Right renal cortex interstitium (tissue), 3 donors: ENCODE measurements at regions not wholly inside any gene's neighbourhood (a gene's known extent, or its start where the extent isn't known, plus 50 kb on each side); places are given as distances from the start of the nearest gene placed in this dataset.
A peak's percentile ranks its signal among the peaks of the same experiment; 100 is the strongest.

ENCODE experiments used
- DNase-seq, 3 donors: peaks; one replicate each; pipeline ENCODE4 v3.0.0-alpha.2; 2013; ENCODE audit warnings: low read depth in 3 of 3, low spot score in 2 of 3

DNA sequence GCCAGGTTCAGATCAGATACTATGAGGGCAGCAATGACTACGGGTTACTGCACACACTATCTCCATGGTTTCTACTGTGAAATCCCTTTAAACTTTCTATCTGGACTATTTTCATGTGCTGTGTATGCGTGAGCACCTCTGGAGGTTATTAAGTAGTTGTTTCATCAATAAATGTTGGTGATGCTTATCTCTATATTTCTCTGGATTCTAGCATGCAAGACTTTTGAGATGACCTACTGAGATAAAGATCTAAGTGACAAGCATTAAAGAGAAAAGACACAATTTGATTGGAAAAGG lies 194.0 kb downstream of the NRIP1 start:
- no peak for DNase-seq

DNA sequence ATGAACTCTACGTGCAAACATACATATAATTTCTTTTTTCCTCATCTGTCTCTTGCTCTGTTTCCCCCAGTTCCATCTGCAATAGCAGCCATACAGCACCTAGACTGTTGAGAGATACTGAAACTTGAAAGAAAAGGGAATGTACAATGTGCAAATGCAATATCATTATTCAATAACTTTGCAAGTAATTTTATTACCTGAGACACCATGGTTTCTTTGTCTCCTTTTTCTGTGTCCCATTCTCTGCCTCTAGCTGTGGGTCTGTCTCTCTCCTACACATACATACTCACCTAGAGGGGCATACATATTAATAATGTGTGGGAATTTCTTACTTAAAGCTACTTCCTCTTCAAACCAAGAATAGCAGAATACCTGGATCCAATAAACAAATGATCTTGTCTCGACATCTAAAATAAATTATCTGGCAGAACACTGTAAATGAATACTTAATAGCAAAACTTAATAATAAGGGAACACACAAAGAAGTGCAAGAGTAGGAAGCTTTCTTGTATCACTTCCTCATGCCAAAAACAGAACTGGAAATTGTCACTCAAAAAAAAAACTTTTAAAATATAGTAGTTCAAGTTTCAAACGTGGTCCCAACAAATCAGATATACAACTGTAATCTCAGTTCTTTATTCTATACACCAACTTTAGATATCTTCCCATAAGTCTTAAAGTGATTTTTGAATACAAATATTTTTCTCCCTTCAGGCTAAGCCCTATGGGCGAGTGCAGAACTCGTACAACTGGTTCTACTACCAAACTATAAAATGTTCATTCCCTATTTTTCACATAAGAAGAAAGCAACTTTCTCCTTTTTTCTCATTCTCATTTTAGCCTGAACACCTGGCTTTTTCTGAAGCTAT lies 194.6 kb downstream of the NRIP1 start:
- no peak for DNase-seq

DNA sequence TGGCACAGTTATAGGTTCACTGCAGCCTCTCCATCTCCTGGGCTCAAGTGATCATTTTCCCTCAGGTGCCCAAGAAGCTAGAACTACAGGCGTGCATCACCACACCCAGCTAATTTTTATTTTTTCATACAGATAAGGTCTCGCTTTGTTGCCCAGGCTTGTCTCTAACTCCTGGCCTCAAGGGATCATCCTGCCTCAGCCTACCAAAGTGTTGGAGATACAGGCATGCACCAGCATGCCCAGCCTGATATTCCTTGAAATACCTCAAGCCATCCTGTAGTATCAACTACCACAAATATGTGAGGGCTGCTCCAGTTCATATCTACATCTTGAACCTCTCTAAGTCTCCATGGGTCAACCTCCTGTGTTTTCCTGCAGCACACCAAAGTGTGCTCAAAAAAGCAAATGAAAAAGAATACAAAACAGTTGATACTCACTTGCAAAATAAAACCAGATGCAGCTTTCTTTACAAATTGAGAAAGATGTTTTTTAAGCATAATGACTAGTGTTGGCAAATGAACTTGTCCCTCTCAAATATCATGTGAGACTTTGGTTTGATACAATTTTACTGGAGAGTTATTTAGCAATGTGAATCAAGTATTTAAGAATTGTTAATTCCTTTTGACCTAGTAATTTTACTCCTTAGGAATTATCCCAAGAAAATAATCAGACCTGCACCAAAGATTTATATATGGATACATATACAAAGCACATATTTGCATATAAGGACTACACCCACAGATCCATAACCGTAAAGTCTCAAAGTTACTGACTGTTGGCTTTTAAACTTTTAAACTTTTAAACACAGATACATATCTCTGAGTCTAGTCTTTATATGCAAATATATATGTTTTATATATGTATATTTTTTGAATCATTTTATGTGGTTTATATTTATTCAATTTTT lies 197.7 kb downstream of the NRIP1 start:
- no peak for DNase-seq

DNA sequence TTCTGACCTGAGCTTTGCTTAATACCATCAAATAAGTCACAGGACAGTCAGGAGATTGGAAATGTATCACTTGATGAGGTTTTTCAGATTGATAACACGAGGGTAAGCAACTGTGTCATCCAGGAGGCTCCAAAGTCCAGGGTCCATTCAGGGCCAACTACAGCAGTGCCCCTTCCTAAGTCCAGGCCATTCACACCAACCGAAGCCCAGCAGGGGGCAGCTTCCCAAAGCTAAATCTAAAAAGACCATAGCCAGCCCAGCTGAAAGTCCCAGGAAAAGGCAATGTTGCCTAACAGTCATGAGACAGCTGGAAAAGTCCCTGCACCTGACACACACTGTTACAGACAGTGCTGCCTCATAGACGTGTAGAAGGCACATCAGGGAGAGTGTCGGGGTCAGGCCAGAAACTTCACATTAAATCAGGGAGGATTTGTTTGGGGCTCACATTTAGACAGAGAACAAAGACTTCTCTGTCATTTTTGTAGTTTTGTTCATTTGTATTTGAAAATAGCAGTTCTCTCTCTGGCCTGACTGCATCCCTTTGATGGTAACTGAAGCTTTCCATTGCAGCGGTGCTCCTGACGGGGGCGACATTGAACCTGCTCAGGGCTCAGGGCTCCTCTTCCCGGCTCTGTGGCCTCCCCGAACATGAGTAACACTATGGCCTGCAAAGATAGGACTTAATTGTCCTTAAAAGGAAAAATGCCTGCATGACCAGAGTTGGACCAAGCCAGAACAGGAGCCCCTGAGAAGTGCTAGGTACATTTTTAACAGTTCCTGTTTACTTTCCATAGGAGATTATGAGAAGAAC lies 200.4 kb downstream of the NRIP1 start:
- DNase-seq = no peak

DNA sequence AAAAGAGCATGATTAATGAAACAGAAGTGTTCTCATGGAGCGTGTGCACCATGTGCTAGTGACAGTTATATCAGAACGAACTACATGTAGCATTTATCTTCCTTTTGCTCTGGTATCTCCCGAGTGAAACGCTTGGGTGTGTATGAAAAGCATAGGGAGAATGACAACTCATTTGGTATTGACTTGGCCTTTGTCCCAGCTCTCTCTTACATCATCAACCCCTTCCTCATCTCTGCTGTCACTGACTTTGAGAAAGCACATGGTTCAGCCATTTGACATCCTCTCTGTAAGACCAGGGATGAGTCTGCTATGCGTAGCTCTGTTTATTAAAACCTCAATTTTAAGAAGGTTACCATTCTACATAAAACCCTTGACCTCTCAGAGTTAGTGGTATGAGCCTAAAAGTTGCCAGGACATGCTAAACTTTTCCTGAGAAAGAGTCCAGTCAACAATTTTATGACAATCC lies 201.0 kb downstream of the NRIP1 start:
- DNase-seq = no peak

DNA sequence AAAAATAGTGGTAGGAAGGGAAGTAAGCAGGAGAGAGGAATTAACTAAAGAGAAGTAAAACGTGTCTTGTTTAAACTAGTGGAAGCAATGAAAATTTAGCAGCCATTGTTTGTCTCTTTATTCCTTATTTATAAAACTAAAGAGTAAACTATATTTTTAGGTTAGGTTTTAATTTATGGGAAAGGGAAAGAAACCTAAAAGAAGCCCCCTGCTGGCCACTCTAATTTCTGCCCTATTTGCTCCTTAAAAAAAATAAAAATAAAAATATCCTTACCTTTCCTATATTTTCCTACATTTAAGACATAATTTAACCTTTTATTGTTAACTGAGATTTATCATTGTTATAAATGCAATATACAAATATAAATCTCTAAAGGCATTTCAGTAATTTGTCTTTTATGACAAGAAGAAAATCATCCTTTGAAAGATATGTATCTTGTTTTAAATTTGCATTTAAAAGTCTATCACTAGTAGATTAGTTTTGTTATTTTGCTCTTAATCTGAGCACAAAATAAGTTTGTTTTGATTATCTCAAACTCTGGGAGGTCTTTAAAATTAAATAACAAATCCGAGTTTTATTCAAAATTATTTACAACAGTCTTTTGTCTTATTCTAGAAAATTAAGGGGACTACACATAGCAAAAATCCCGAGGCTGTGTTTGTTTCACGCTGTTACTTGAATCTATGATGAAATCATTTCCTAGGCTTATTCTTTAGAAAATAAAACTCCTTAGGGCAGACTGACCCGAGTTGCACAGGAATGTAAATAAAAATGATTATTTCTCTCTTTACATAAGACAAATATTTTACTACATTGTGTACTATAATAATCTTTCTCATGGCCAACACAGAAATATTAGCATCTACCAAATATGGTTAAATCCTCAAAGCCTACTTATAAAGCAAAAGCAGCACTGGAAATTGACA lies 201.7 kb downstream of the NRIP1 start:
- no peak for DNase-seq

DNA sequence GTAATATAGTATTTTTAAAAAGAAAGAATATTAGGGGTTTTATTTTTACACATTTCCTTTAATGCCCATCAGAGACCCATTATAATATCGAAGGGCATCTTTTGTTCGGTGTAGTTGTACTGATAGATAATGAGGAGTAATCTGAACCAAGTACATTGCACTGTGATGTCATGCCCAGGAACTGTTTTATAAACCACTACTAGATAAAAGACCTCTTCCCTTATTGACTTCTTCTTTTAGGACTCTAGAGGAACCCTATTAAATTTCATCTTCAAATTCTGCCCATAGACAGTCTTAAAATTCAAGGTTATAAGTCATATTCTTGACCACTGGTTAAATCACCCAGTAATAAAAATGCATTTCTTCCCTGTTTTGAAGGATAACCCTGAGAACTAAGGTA lies 206.5 kb downstream of the NRIP1 start:
- DNase-seq = no peak

DNA sequence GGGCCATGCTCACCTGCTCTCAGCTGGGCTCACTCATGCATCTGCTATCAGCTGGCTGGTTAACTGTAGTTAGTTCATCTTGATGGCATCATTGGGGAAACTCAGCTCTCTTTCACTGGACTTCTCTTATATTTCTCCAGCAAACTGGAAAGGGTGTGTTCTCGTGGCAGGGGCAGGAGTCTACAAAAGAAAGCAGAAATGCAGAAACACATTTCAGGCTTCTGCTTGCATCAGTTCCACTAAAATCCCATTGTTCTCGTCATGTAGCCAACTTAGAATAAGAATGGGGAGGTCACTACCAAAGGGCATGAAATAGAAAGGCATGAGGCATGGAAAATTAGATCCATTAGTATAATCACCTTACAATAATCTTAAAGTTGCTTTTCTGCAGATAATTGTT lies 207.3 kb downstream of the NRIP1 start:
- no peak for DNase-seq

DNA sequence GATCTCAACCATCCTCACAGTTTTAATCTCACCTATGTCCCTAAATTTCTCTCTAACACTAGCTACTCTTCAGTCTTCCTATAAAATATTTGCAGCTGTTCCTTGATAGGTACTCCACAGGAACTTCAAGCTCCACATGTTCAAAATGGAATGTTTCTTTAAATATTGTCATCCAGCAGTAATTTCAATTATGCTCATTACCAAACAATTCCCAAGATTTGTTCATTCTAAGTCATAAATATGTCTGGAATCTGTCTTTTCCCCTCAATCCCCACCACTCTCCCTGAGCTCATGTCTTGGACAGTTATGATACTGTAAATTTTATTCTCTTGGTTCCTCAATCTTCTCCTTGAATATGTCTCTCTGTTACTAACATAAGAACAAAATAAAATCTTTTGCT lies 214.4 kb downstream of the NRIP1 start:
- DNase-seq = no peak

DNA sequence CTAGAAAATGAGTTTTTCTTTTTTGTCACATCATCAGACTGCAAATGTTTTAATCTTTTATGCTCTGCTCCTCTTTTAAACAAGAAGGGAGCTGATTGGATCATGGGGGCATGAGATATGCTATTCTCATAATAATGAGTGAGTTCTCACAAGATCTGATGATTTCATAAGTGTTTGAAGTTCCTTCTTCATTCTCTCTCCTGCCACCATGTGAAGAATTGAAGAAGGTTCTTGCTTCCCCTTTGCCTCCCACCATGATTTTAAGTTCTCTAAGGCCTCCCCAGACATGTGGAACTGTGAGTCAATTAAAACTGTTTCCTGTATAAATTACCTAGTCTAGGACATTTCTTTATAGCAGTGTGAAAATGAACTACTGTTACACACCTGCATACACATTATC lies 218.2 kb downstream of the NRIP1 start:
- DNase-seq = no peak

DNA sequence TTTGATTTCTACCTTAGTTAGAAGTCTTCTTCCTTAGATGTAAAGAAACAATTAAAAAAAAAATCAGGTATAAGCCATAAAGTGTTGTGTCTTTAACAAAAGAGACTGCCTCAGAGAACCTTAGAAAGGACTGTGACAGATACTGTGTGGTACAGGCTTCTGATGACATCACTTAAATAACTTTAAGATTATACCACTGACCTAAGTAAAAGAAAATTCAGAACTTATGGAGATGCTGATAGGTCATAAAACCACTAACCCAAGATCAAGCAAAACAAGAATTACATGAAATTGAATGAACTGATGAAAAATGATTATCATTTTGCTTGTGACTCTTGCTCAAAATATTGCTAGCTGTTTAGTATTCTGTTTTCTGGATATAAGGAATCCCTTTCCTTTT lies 220.8 kb downstream of the NRIP1 start:
- no peak for DNase-seq

DNA sequence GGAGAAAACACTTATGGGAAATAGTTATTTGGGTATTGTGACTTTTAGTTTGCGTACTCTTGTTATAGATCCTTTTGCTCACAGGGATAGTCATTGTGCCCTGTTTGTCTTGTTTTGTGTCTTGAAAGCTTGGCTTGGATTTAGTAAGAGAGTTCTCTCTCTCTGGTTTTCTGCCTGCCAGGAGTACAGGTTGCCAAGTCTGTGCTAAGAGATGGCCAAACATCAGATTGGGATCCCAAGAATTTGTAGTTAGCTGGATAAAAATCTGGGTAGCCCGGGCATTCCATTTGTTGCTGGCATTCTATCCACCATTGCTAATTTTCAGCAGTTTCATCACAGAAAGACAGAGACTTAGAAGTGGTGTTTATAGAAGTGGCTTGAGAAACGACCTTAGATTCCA lies 222.2 kb downstream of the NRIP1 start:
- DNase-seq = no peak

DNA sequence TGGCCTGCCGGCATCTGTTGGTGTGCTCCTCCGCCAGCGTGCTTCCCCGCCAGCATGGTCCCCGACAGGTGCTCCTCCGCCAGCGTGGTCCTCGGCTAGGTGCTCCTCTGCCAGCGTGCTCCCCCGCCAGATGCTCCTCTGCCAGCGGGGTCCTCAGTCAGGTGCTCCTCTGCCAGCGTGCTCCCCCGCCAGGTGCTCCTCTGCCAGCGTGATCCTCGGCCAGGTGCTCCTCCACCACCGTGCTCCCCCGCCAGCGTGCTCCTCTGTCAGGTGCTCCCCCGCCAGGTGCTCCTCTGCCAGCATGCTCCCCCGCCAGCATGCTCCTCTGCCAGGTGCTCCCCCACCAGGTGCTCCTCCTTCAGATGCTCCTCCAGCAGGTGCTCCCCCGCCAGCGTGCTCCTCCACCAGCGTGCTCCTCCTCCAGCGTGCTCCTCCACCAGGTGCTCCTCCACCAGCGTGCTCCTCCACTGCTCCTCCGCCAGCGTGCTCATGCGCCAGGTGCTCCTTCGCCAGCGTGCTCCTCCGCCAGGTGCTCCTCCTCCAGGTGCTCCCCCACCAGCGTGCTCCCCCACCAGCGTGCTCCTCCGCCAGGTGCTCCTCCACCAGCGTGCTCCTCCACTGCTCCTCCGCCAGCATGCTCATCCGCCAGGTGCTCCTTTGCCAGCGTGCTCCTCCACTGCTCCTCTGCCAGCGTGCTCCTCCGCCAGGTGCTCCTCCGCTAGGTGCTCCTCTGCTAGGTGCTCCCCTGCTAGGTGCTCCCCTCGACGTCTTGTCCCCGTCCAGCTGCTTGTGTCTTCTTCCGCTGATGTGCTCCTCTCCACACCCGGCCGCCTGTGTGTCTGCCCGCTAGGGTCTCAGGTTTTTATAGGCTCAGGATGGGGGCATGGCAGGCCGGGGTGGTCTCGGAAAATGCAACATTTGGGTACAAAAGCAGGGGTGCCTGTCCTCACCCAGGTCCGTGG lies 223.0 kb downstream of the NRIP1 start:
- DNase-seq = no peak

DNA sequence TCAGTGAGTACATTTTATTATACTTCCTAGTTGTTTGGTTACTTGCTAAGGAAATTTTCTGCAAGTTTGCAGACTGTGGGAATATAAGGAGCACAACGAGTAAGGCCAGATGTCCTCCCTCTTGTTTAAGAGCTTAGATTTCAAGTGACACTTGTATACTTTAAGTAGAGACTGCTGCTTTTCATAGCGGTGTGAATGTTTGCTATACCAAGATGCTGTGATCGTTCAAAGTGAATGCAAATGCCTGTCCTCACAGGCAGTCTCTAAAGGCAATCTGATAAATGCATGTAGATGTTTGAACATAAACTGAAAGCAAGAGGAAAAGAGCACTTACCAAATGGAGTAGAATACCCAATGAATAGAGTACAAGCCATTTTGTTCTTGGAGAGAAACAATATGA lies 226.4 kb downstream of the NRIP1 start:
- DNase-seq = peak in 1 of 3 donors; percentile 12

DNA sequence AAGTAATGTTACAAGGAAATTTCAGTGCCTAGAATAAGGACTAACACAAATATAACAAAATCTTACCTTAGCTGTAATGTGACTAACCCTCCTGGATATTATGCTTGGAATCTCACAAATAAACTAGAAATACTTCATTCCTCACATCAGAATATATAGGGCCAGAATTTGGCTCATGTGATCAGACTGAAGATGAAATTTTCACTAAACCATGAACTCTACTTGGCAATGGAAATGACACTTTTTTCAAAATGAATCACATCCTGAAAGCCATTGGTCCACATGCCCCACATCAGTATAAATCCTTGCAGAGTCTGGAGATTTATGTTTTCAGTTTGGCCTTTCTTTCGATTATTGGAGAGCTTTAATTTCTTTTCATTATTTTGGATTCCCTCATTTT lies 227.8 kb downstream of the NRIP1 start:
- no peak for DNase-seq

DNA sequence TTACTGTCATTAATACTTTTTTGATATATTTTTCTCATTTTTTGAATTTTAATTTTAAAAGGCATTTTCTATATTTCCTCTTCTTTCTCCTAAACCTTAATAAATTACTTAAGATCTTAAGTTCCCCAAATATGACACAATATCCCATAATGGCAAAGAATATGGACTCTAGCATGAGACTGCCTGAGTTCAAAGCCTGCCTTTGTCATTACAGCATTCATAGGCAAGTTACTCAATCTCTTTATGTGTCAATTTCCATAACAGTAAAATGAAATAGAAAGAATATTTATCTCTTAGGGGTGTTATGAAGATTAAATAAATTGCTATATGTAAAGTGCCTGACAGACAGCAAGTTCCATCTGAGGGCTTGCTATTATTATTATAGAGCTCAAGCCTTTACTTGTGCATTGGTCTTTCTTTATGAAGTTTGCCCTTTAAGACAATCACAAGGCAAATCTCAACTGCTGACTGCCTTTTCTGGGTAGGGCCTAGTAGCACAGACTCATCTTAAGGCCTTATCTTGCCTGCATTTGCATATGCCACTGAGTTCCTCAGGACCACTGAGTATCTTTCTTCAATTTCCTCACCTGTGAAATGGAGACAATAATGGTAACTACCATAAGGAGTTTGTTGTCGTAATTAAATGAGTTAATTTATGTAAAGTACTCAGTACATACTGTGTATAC lies 231.0 kb downstream of the NRIP1 start:
- DNase-seq = no peak

DNA sequence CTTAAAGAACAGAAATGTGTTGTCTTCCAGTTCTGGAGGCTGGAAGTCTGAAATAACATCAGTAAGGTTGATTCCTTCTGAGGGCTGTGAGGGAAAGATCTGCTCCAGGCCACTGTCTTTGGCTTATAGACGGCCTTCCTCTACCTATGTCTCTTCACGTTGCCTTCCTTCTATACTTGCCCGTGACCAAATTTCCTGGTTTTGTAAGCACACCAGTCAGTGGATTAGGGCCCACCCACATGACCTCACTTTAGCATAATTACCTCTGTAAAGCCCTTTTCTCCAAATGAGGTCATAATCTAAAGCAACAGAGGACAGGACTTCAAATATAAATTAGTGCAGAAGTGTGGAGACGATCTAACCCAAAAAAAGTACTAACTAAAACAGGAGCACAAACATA lies 231.6 kb downstream of the NRIP1 start:
- no peak for DNase-seq

DNA sequence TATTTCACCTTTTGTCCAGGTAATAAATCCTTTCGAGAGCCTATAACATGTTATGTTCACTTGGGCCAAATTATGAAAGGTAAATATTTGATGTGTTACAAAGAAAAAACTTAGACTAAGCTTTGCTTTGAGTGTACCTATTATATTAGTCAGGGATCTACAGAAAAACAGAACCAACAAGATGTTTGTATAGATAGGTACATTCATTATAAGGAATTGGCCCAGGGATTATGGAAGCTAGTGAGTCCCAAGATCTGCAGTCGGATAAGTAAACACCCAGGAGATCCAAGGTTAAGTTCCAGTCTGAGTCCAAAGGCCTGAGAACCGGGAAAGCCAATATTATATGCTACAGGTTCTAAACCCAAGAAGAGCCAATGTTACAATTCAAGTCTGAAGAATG lies 234.5 kb downstream of the NRIP1 start:
- DNase-seq = no peak
